ENCODE measurements at regions not wholly inside any gene's neighbourhood (a gene's known extent, or its start where the extent isn't known, plus 50 kb on each side); places are given as distances from the start of the nearest gene placed in this dataset.

- TF ChIP-seq, protein P1, sequence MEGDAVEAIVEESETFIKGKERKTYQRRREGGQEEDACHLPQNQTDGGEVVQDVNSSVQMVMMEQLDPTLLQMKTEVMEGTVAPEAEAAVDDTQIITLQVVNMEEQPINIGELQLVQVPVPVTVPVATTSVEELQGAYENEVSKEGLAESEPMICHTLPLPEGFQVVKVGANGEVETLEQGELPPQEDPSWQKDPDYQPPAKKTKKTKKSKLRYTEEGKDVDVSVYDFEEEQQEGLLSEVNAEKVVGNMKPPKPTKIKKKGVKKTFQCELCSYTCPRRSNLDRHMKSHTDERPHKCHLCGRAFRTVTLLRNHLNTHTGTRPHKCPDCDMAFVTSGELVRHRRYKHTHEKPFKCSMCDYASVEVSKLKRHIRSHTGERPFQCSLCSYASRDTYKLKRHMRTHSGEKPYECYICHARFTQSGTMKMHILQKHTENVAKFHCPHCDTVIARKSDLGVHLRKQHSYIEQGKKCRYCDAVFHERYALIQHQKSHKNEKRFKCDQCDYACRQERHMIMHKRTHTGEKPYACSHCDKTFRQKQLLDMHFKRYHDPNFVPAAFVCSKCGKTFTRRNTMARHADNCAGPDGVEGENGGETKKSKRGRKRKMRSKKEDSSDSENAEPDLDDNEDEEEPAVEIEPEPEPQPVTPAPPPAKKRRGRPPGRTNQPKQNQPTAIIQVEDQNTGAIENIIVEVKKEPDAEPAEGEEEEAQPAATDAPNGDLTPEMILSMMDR (IDR thresholded peaks at IDR 0.05): no peak
- no peak for TF ChIP-seq POLR2AphosphoS5 (IDR thresholded peaks at IDR 0.05)
These were observed 481.9 kb upstream of the FOXG1 start for GRCh38 chr14:28284546-28285300.

Measured in gastroesophageal sphincter (tissue), 3 donors.